COLO829 (cell line): ENCODE measurements at regions not wholly inside any gene's neighbourhood (a gene's known extent, or its start where the extent isn't known, plus 50 kb on each side); places are given as distances from the start of the nearest gene placed in this dataset.

ENCODE experiments used
- DNase-seq: peaks from one replicate; pipeline ENCODE4 v3.0.0; 2012; ENCODE audit warnings: low spot score

DNA sequence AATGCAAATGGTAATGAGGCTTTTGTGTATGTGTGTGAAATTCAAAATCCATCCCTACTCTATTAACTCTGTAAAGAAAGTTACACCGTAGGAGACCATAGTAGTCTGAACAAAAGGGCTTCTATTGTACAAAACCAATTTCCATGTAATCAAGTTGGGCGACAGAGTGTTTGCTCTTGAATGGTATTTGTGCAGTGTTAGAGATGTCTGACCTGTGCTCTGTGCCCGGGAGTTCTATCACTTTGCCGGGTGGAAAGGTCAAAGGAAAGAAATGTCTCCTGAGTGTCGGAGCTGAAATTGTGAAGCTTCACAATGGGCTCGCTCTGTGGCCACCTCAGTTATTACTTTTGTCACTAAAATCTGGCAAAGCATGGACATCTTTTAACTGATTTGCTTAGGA, 312.0 kb downstream of the SAMD5 start:
- DNase-seq: no peak

DNA sequence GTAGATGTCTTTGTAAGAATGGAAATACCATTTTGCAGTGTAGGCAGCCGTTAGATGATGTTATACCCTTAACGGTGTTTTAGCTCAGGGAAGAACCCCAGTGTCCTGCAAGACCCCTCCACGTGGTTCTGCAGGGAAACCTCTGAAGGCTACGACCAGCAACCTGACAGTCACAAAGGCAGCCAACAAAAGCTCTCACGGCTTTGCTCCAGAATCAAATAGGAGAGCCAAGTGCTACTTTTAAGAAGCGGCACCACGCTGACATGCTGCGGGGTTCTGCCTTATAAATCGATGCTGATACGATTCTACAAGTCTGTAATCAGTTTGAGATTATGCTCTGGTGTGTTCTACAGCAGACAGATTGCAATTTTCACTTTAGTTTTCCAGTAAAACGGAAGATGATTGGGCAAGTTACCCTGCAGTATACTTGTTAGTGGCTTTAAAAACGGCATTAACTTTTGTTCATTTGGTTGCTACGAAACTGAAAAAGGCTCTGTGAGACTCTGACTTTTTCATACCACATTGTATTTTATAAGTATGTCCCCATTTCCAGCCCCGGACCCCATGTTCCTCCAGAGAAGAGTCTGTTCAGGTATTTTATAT, 312.9 kb downstream of the SAMD5 start:
- DNase-seq: no peak

DNA sequence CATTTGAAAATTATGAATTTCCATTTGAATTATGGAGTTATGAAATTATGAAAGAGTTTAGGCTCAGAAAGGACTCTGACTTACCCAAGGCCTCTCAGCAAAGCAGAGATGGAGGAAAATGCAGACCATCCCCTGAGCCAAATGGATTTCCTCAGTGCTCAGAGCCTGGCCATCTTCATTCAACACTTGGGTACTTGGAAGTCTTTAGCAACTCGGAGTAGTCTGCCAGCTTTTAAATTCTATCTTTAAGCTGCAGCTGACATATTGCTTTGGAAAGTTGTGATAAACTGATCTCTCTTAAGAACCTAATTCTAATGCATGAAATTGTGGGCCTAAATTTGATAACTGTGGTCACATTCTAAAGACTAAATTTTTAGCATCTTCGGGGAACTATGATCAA, 315.4 kb downstream of the SAMD5 start:
- DNase-seq: no peak

DNA sequence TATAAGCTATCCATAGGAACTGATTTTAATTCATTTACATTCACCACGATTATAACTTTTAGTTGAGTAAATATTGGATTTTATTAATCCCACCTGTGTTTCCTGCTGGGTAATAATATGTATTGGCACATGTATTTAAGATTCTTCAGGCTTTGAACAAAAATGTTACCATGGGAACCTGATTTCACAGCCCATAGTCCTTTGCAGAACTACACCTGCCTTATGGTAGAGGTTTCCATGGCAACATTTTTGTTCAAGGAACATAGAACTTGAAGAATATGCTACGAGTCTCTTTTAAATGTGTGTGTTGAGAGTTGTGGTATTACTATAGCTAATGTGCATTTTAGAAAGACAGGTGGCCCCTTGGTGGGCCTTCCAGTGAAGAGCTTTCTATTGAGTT, 317.4 kb downstream of the SAMD5 start:
- no peak for DNase-seq

DNA sequence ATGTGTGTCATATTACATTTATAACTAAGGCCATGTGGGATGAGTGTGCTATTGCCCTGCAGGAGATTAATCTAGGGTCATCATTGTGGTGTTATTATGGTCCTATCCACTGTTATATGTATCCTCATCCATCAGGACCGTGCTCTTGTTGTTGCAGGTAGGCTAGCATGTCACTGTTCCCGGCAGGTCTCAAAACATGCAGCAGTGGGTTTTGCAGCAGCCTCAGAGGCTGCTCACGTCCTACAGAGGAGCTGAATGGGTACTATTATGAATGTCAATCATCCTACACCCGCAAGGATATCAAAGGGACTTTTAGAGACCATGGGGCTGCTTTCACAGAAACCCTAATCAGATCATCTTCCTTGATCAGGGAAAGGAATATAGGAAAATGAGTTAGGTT, 318.2 kb downstream of the SAMD5 start:
- no peak for DNase-seq

DNA sequence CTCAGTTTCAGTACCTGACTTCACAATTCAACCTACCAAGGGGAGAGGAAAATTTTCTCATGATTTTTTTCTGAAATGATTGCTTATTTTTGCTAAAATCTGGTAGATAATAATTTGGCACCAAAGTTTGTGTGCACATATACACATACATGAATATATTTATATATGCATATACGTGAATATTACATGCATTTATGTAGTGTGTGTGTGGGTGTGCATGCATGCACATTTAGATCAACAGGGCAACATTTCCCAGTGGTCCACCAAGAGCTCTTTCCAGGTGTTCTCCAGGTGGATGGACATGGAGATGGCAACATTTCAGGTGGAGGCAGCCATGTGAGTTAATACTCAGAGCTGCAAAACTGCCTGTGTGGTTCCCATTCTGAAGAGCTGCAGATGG, 320.9 kb downstream of the SAMD5 start:
- no peak for DNase-seq

DNA sequence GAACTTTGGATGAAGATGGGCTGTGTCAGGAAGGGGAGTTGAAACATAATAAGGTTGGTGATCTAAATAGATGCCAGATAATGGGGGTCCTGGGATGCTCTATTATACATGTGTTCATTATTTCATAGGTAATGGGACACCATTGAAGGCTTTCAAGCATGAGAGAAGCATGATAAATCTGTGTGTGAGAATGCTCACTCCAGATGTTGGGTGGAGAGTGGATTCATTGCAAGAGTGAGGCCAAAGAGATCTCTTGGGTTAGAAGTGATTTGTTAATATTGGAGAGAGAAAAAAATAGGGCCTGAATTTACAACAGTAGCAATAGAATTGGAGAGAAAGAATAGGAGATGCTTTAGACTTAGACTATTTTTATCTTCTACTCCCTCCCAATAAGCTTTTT, 321.3 kb downstream of the SAMD5 start:
- no peak for DNase-seq

DNA sequence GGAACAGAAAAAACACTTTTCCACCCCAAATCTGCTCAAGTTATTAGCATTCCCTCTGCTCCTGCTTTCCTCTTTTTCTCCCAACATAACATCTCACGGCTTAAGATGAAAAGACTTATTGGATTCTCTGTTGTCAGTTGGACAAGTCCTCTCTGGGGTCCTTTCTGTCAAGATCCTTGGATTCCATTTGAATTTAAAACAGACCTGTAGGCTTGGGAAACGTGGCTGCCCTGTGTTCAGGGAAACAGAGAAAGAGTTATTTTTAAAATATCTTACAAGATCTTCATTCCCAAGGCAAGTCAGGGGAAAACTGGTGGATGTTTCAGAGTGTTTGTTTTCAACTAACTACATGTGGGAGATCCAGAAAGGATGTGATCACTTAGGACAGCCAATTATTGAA, 322.9 kb downstream of the SAMD5 start:
- DNase-seq: no peak

DNA sequence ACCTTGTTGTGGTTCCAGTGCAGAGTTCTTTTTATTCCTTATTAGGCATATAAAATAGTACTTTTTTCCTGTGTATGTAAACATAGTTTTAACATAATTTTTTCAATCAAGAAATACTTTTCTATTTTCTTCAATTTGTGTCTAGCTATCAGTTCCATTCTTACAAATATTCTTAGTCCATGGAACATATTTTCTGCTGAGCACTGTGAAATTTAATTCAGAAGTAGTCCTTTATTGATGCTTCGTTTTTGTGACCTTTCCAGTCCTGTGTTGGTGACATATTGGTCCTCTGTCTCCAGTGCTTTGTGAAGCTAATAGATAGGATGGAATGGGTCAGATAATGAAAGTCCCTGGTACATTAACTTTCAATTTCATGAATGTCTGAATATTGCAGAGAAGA, 325.1 kb downstream of the SAMD5 start:
- DNase-seq: no peak

DNA sequence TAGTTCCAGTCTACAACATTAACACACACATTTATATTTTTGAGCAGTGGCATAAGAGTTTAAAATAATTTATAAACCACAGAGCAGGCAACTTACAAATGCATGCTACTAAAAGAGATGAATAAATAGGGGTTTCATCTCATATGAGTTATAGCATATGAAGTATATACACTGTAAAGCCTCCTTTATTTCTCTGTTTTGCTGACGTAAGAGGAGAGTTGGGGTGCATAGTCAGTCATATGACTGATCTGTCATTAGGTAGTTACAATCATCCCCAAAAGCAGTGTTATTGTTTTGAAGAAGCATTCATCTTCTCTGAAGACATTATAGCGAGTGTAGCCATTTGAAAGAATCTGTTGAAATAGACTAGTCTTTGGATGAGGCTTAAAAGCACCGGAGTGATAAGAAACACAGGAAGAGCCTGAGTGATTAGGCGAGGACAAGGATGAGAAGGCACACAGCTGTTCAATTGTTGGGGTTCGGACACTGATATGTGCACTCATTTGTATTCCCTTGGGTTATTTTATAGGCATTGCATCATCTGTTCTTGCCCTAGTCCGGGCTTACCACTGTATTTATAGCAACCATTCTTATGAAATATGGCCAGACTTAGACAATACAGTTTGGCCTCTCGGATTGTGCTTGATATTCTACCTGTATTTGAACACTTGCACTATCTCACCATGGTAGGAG, 325.7 kb downstream of the SAMD5 start:
- DNase-seq: no peak

DNA sequence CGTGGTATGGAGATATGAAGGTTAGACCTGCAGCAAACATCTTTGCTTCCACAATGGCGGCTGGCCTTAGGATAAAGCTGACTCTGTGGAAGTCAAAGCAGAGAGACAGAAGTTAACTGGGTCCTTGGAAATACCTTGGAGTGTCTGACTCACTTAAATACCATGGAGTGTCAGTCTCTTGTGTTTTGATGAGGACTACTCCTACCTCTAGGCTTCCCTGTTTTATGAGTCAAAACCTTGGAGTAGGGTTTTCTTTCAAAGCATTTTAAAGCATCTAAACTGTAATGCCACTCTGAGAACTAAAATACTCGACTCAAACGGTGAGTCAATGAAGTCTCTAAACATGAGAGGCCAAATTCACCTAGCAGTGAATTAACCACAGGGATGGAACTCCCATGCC, 329.1 kb downstream of the SAMD5 start:
- no peak for DNase-seq

DNA sequence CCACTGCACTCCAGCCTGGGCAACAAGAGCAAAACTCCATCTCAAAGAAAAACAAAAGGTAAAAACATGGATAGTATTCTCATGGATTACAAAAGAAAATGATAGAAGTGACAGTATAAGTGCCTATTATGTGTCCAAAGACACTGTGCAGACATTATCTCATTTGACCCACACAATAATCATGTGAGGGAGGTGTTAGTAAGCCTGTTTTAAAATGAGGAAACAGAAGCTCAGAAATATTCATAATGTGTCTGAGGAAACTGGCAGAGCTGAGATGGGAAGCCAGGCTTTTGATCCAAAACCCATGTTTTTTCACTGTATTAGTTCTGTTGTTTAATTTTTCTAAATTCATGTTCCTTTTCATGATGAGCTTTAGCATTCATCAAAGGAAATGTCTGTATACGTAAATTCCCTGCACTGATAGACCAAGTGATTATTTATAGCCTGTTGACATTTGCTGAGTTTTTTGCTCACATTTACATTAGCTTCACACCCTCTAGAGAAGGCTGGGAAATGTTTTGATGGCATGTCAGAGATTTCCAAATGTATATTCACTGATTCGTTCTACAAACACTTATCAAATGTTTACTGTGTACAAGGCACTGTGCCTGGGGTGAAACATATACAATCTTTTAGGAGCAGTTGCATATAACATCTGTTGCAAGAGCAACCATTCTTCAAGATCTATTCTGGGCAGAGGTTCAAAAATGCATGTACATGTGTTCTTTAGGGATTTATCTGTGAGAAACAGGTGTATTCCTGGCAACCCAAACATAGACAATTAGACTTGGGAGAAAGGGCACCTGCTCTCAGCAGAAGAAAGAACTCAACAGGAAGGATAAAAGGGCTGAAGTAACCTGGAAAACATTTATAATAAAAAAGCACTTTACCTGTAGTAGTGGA, 331.5 kb downstream of the SAMD5 start:
- no peak for DNase-seq

DNA sequence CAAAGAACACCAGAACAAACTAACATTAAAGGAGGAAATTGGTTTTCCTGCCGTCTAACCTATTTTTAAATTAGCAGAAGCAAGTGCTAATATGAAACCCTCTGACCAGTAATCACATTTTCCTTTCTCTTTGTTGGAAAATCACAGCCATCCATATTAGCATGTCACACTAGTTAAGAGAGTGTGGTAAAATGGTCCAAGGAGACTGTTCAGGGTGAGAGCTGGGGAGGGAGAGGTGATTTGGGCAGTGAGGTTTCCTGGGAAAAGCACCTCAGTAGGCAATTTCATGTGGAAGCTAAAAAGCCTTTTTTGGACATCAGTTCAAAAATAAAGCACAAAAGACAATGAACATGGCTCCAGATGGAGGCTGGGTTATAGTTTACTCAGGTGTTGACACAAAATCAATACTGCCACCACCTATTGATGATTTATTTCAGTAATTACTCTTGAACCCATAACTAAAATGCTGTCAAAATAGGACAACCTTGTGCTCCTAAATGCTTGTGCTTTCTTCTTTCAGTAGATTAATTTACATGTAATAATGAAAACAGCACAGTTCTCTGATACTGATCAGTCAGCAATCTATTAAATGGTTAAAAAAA, 333.2 kb downstream of the SAMD5 start:
- DNase-seq: no peak

DNA sequence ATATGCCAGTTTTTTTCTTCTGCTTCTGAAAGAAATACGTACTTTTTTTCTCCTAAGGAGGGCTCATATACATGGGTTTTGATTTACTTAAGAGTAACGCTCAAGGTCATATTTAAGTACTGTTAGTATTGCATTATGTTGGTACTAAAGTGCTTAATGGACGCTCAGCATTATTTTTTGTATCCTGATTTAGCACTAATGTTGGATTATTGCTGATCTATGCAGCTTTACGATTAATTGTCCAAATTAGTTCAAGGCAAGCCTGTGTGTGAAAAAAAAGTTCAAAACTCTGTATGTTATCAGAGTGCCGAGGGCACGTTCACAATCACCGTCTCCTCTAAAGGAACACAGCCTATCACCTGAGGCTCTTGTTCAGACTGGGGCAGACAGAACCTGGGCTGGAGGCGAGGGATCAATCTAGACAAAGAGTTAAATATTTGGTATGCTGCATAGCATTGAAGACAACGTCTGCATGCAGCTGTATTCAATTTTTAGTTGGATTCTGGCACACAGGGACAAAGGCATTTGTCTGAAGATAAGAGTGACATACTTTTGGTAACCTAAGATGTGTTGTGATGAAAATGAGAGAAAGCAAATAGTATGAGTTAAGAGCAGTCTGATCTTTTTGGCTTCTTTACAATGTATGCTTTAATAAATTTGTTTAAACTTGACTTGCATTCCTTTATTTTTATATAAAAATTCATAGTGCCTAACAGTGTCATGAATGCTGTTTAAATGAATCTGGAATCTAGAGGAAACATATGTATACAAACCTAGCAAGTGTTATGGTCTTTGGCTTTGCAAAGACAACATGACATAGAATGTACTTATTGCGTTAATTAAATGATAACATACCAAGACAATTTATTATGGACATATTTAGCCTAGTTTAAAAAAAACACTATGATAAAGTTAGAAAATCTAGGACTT, 341.2 kb downstream of the SAMD5 start:
- no peak for DNase-seq

DNA sequence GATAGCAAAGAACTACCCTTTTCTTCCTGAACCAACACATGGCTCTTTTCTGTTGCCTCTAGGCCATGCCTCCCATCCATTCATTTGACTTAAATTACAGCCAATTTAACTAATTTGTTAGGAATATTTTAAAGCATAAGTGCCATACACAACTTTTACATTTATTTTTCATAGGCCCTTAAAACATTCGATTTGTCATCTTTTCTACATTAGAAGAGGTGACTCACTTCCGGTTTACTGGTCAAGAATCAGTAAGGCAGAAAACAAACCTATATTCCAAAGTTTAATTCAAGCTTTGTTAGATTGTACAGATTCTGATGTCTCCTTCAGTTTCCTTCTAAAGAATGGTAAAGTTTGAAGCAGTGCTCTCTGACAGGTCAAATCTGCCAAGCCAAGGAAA, 344.3 kb downstream of the SAMD5 start:
- no peak for DNase-seq

DNA sequence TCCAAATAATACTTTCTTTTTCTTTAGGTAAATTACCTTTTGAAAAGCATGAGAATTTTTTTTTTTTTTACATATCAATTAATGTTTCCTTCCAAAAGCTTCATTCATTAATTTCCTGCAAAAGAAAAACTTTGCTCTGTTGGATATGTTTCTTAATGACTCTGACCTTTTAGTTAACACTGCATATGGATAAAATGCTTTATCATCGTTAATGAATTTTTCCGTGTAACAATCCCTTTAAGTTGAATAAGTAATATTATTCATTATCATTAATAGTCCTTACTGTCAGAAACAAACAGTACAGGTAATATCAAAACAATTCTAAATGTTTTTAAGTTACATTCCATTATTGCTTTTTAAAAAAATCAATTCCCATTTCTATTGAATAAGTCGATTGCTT, 345.1 kb downstream of the SAMD5 start:
- DNase-seq: no peak

DNA sequence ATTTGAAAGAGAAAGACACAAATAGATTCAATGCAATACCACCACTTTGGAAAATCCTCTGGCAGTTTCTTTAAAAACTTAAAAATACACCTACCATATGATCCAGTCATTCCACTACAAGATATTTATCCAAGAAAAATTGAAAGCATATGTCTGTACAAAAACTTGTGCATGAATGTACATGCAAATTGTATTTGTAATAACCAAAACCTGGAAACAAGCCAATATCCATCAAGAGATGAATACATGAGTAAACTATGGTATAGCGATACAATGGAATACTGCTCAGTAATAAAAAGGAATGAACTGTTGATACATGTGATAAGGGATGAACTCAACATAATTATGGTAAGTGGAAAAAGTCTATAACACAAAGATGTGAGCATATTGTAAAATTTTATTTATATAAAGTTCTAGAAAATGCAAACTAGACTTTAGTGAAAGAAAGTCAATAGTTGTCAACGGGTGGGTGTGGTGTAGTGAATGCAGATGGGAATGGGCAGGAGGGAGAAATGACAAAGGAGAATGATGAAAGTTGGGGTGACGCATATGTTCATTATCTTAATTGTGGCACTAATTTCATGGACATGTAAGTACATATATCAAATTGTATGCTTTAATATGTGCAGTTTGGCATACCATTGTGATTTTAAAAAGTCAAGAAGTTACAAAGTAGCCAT, 347.5 kb downstream of the SAMD5 start:
- no peak for DNase-seq

DNA sequence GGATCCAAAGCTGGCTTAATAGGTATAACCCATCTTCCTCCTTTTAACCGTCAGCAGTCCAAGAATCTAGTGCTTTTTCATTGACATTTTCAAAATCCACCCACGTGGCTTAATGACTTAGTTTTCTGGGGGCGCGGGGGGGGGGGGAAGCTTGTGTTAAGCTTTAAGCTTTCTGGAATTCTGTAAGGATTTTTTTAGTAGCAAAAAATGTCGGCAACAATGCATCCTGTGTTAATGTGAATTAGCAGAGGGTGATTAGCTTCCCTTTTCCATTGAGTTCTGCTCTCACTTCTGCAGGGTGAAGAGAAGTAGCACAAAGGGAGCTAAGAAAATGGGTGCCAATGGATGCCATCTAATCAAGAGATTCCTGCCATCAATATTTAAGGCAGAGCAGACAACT, 348.2 kb downstream of the SAMD5 start:
- peak; percentile 20 for DNase-seq

DNA sequence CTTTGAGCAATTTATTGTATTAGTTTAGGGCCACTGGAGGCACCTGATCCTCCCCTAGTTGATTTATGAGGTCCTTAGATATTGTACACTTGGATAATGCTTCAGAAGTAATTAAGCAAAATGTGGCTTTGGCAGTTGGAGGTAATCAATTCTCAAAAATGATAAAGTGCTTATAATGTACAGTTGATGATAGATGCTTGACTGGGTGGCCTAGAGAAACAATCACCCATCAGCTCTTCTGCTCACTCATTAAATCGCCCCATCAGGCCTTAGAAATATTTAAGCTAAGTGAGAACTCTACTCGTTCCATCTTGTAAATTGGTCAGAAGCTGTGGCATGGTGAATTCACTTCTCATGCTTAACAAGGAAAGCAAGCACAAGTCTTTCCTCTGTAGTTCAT, 349.9 kb downstream of the SAMD5 start:
- DNase-seq: no peak

DNA sequence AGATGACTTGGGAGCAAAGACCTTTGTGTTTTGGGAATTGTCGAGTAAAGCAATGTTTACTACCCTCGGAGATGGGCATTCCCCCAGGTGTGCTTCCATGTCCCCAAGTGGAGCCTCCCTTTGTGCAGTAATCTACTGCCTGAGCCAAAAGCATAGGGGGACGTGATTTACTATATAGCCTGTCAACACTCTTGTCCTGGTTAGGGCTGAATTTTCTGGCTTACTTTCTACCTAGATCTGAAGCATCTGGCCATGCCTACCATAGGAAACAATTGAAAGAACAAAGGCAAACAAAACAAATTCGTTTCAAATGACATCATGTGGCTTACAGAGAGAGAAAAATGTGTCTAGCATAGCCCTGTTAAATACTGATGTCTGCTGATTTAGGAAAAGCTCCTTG, 350.6 kb downstream of the SAMD5 start:
- no peak for DNase-seq

DNA sequence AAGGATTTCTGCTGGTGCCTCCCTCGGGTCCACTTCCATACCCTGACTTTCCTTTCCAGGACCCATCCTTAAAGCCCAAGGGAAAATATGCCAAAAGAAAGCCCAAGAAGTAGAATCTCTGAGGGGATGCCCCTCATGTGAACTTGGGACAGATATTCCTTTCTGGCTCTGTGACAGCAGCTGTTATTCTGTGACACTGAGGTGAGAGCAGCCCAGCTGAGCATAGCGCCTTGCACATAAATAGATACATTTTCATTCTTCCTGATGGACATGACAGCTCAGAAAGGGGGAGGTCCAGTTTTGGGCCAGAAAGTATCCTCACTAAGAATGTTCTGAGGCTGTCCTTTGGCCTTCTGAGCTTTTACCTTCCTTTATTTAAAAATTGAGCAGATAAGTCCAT, 353.2 kb downstream of the SAMD5 start:
- no peak for DNase-seq
